ENCODE measurements at regions not wholly inside any gene's neighbourhood (a gene's known extent, or its start where the extent isn't known, plus 50 kb on each side); places are given as distances from the start of the nearest gene placed in this dataset.

DNA sequence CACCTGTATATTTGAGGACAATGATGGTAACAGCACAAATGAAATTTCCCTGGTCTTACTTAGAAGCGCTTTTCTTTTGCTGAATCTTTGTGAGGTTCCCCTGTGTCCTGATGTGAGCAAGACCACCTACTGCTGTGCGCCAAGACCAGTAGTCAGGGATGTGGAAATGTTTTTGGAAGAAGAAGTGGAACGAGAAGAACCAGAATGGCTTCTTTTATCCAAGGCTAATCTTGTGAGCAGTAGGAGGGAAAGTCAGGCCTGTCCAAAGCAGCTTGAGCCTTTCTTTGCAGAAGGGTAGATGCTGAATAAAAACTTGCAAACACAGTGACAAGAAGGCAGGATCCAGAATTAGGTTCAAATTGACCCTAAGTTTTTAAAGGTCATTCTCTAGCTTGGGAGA, 223.0 kb downstream of the FAT3 start:
- no peaks in the 10 kb centered on the region for H3K27me3 ChIP-seq (ENCODE audit: insufficient read depth, low read length, poor library complexity)
- no peak overlapping the region for H3K4me3 ChIP-seq (ENCODE audit: low read depth in 1 of 2, low read length in 2 of 2)
- TF ChIP-seq EZH2 (IDR thresholded peaks at IDR 0.05; ENCODE audit: borderline replicate concordance, low read depth, low read length, severe bottlenecking) = no peak
- TF ChIP-seq, protein P1, sequence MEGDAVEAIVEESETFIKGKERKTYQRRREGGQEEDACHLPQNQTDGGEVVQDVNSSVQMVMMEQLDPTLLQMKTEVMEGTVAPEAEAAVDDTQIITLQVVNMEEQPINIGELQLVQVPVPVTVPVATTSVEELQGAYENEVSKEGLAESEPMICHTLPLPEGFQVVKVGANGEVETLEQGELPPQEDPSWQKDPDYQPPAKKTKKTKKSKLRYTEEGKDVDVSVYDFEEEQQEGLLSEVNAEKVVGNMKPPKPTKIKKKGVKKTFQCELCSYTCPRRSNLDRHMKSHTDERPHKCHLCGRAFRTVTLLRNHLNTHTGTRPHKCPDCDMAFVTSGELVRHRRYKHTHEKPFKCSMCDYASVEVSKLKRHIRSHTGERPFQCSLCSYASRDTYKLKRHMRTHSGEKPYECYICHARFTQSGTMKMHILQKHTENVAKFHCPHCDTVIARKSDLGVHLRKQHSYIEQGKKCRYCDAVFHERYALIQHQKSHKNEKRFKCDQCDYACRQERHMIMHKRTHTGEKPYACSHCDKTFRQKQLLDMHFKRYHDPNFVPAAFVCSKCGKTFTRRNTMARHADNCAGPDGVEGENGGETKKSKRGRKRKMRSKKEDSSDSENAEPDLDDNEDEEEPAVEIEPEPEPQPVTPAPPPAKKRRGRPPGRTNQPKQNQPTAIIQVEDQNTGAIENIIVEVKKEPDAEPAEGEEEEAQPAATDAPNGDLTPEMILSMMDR (IDR thresholded peaks at IDR 0.05; ENCODE audit: borderline replicate concordance, extremely low read depth, low read length, poor library complexity, severe bottlenecking) = no peak
- ATAC-seq (ENCODE audit: insufficient read depth, low read depth) = no peak
- no peaks in the 10 kb centered on the region for H3K36me3 ChIP-seq (ENCODE audit: insufficient read depth, low read length)
- H3K9me3 ChIP-seq (ENCODE audit: insufficient read depth, low read length, severe bottlenecking) = no peaks in the 10 kb centered on the region
- H3K4me2 ChIP-seq (ENCODE audit: insufficient read depth, low read length) = no peak overlapping the region
- no peak overlapping the region; the same call in 1 of the 2 replicates for H2AFZ ChIP-seq (ENCODE audit: low read depth, low read length)
- H3K79me2 ChIP-seq (ENCODE audit: insufficient read depth, low read length) = no peaks in the 10 kb centered on the region
- no peak overlapping the region for H3K27ac ChIP-seq (ENCODE audit: low read length)
- H4K20me1 ChIP-seq (ENCODE audit: insufficient read depth, low read length) = no peaks in the 10 kb centered on the region
- no peaks in the 10 kb centered on the region for H3K4me1 ChIP-seq (ENCODE audit: insufficient read depth, low read length)
- no peak for DNase-seq
- H3K9ac ChIP-seq (ENCODE audit: low read depth, low read length) = no peak overlapping the region

DNA sequence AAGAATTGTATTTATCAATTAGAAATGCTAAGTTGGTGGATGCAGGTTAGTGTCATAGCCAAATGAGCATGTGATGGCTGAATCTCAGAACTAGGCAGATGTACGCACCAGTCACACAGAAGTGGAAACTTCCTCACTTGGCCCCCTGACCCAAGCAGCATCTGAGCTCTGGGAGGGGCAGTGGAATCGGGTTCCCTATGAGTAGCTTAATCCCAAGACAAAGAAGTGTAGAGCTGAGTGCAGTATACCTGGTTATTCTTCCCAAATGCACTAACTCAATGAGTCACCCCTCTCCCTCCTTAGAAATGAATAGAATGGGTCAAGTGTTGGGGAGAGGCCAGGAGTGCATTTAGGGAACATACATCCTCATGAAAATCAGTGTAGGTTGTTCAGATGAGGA, 224.6 kb downstream of the FAT3 start:
- Histone ChIP-seq H3K27me3 (ENCODE audit: insufficient read depth, low read length, poor library complexity) (no peaks in the 10 kb centered on the region), H3K27ac (ENCODE audit: low read length) (no peak overlapping the region), H3K4me2 (ENCODE audit: insufficient read depth, low read length) (no peak overlapping the region), H2AFZ (ENCODE audit: low read depth, low read length) (no peak overlapping the region), H3K4me3 (ENCODE audit: low read depth in 1 of 2, low read length in 2 of 2) (no peak overlapping the region), H4K20me1 (ENCODE audit: insufficient read depth, low read length) (no peaks in the 10 kb centered on the region), H3K9me3 (ENCODE audit: insufficient read depth, low read length, severe bottlenecking) (no peaks in the 10 kb centered on the region), H3K79me2 (ENCODE audit: insufficient read depth, low read length) (no peaks in the 10 kb centered on the region), H3K36me3 (ENCODE audit: insufficient read depth, low read length) (no peaks in the 10 kb centered on the region), H3K4me1 (ENCODE audit: insufficient read depth, low read length) (no peaks in the 10 kb centered on the region), H3K9ac (ENCODE audit: low read depth, low read length) (no peak overlapping the region)
- DNase-seq = no peak
- no peak for TF ChIP-seq EZH2 (IDR thresholded peaks at IDR 0.05; ENCODE audit: borderline replicate concordance, low read depth, low read length, severe bottlenecking)
- TF ChIP-seq, protein P1 (IDR thresholded peaks at IDR 0.05; ENCODE audit: borderline replicate concordance, extremely low read depth, low read length, poor library complexity, severe bottlenecking) = no peak
- ATAC-seq (ENCODE audit: insufficient read depth, low read depth) = no peak

DNA sequence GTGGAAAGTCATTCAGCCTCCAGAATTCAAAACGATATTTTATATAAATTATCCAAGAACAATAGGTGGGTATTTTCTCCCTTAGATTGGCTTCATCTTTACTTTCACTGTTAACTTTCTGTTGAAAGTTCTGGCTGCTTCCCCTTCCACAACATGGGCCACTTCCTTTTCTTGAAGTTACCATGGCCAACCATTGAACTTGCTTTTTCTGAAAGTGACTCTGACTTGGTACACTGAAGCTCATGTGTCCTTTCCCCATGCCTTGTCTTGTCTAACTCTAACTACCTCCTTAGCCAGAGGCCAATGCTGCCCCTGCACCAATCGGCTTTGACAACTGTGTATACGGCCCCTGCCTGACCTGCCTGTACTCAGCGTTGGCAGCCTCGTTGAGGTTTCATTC, 225.2 kb downstream of the FAT3 start:
- ATAC-seq (ENCODE audit: insufficient read depth, low read depth) (no peak), DNase-seq (no peak)
- Histone ChIP-seq H3K36me3 (ENCODE audit: insufficient read depth, low read length) (no peaks in the 10 kb centered on the region), H3K4me3 (ENCODE audit: low read depth in 1 of 2, low read length in 2 of 2) (no peak overlapping the region), H3K27ac (ENCODE audit: low read length) (no peak overlapping the region), H3K4me1 (ENCODE audit: insufficient read depth, low read length) (no peaks in the 10 kb centered on the region), H3K79me2 (ENCODE audit: insufficient read depth, low read length) (no peaks in the 10 kb centered on the region), H3K9me3 (ENCODE audit: insufficient read depth, low read length, severe bottlenecking) (no peaks in the 10 kb centered on the region), H3K27me3 (ENCODE audit: insufficient read depth, low read length, poor library complexity) (no peaks in the 10 kb centered on the region), H2AFZ (ENCODE audit: low read depth, low read length) (no peak overlapping the region), H3K4me2 (ENCODE audit: insufficient read depth, low read length) (no peak overlapping the region), H4K20me1 (ENCODE audit: insufficient read depth, low read length) (no peaks in the 10 kb centered on the region), H3K9ac (ENCODE audit: low read depth, low read length) (no peak overlapping the region)
- TF ChIP-seq, protein P1 (IDR thresholded peaks at IDR 0.05; ENCODE audit: borderline replicate concordance, extremely low read depth, low read length, poor library complexity, severe bottlenecking) = no peak
- no peak for TF ChIP-seq EZH2 (IDR thresholded peaks at IDR 0.05; ENCODE audit: borderline replicate concordance, low read depth, low read length, severe bottlenecking)

DNA sequence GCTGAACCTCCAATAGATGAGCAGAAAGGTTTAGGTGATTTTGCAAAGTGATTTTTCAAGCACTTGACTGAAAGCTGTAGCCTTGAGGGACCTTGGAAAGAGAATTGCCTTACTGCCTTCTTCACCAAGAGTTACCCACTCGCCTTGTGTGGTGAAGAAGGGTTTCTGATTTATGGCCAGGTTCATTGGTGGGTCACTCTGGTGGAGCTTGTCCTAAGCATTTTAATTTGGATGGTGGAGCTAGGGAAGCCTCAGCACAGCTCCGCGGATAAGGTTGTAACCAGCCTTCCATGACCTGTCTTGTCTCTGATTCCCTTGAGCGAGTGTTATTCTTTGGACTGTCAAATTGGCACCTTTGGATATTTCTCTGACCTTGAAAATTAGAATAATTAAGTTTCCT, 226.4 kb downstream of the FAT3 start:
- Histone ChIP-seq H3K4me1 (ENCODE audit: insufficient read depth, low read length) (no peaks in the 10 kb centered on the region), H3K36me3 (ENCODE audit: insufficient read depth, low read length) (no peaks in the 10 kb centered on the region), H3K27me3 (ENCODE audit: insufficient read depth, low read length, poor library complexity) (no peaks in the 10 kb centered on the region), H3K4me3 (ENCODE audit: low read depth in 1 of 2, low read length in 2 of 2) (no peak overlapping the region), H2AFZ (ENCODE audit: low read depth, low read length) (no peak overlapping the region), H3K9me3 (ENCODE audit: insufficient read depth, low read length, severe bottlenecking) (no peaks in the 10 kb centered on the region), H4K20me1 (ENCODE audit: insufficient read depth, low read length) (no peaks in the 10 kb centered on the region), H3K9ac (ENCODE audit: low read depth, low read length) (no peak overlapping the region), H3K27ac (ENCODE audit: low read length) (no peak overlapping the region), H3K79me2 (ENCODE audit: insufficient read depth, low read length) (no peaks in the 10 kb centered on the region), H3K4me2 (ENCODE audit: insufficient read depth, low read length) (no peak overlapping the region)
- TF ChIP-seq, protein P1 (IDR thresholded peaks at IDR 0.05; ENCODE audit: borderline replicate concordance, extremely low read depth, low read length, poor library complexity, severe bottlenecking) = no peak
- TF ChIP-seq EZH2 (IDR thresholded peaks at IDR 0.05; ENCODE audit: borderline replicate concordance, low read depth, low read length, severe bottlenecking) = no peak
- no peak for DNase-seq
- no peak for ATAC-seq (ENCODE audit: insufficient read depth, low read depth)
